ENCODE measurements at regions not wholly inside any gene's neighbourhood (a gene's known extent, or its start where the extent isn't known, plus 50 kb on each side); places are given as distances from the start of the nearest gene placed in this dataset.

DNA sequence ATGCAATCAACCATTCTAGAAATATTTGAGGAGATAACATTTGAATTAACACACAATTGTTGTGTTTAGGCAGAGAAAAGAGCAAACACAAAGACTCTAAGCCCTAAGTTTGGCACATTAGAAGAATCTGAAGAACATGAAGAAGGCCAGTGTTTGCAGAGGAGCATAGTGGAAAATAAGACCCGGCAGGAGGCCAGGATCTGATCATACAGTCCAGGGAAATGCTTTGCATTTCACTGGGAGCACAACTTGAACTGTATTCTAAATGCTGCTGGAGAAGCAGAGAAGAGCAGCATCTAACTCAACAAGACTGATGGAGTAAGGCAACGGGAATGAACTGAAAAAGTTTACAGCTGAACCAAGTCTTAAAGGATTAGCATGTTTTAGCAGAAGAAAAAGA lies 463.4 kb downstream of the ZNF608 start:
- DNase-seq (ENCODE audit: low spot score), result no peak

DNA sequence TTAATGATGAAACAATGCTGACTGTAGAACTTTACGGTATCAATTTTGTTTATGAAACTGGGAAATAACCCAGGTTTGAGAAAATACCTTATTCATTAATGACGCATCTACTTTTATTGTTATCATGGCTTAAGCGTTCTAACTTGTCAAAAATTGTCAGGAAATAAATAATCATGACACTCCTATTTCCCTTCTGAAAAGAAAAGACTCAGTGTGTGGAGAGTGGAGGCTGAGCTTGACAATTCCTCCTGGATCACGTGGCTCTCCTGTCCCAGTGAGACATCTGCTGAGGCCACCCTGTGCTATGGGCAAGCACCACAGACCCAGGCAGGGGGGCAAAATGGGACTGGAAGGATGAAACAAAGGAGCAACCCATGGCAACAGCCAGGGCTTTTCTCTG lies 466.4 kb downstream of the ZNF608 start:
- intact Hi-C loops (cut with DNase I), result no loop called here
- no peak for DNase-seq (ENCODE audit: low spot score)

More for the DNA sequence above, 463.4 kb downstream of the ZNF608 start:
- intact Hi-C loops (cut with DNase I), result no loop called here

DNA sequence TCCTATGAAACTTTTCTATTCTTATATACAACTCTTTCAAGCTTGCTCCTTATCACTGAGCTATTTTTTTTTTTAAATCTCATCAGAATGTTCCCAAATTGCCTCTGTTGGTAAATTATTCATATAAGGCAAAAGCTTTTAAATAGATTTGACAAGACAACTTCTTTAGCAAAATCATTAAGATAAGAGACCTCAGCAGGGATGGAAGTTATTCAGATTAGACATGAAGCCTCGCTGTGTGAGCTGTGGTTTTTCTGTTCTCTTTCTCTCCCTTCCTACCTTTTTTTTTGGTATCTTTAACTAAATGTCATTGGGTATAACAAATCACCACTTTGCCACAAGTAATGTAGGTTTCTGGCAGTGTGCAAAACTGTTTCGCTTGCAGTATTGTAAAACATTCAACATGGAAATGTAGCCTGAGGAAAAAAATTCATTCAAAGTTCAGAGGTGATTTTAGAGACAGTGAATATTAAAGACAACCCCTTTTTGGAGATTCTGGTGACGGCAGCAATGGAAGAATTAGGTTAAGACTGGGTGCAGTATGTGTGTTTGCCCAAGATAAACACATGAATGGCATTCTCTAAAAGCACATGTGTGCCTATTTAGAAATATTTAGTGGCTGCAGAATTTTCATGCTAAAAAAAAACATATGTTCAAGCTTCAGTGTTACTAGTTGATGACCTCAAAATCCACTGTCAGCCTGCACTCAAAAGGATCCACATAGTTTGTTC lies 467.1 kb downstream of the ZNF608 start:
- DNase-seq (ENCODE audit: low spot score), result no peak
- intact Hi-C loops (cut with DNase I), result no loop called here

DNA sequence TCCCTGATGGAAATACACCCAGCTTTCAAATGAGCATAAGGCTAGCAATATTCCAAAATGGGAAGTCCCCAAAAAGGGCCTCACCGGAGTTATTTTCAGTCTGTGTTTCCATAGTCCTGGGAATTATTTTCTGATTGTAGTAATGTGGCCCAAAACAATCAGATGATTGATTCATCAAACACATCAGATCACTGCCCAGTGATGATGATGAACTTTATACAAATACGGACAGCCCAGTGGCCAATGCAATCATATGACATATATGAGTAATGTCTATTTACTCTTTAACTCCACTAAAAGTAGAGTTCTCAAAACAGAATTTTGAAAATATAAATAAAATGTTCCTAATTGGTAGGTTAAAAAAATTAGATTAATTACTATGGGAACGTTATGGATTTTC lies 467.8 kb downstream of the ZNF608 start:
- intact Hi-C loops (cut with DNase I), result no loop called here
- DNase-seq (ENCODE audit: low spot score), result no peak

DNA sequence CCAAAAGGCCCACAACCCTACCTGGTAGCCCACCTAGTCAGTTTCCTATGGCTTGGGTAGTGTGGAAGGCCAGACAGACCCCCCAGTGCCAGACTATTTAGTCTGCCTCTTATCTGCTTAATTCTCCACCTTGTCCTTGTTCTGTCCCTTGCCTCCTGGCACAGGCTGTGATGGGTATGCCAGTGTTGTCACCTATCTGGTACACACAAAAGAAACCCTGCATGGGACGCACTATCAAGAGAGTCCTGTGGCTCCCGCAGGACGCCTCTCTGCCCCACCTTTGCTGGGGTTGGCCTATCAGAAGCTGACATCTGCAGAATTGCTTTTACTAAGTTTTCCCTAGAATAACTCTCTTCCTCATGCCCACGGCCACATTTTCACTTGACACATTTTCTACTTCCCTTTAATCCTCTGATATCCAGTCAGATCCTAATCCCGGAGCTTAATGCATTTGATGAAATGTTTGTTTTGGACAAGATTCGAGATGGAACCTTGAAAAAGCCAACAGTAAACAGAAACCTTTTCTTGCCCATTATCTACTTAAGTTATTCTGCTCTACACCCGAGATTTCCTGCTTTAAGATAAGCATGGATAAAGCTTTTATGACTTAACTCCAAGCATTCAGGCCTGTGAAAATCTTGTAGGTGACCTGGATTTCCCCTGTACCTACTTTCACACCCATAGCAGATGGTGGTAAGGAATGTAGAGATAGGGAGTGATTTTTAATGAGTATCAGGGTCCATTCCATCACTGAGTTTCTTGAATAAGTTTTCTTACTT lies 468.5 kb downstream of the ZNF608 start:
- no peak for DNase-seq (ENCODE audit: low spot score)
- intact Hi-C loops (cut with DNase I), result no loop called here

DNA sequence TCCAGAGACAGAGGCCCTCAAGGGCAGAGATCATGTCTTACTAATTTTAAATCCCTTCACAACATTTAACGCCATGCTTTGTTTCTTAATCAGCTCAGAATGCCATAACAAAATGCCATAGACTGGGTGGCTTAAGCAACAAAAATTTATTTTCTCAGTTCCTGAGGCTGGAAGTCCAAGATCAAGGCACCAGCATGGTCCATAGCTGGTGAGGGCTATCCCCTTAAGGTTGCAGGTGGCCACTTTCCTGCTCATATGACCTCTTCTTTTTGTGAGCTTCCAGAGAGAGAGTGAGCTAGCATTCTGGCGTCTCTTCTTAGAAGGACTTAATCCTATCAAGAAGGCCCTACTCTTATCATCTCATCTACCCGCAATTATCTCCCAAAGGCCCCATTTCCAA lies 470.3 kb downstream of the ZNF608 start:
- no peak for DNase-seq (ENCODE audit: low spot score)
- intact Hi-C loops (cut with DNase I), result no loop called here

DNA sequence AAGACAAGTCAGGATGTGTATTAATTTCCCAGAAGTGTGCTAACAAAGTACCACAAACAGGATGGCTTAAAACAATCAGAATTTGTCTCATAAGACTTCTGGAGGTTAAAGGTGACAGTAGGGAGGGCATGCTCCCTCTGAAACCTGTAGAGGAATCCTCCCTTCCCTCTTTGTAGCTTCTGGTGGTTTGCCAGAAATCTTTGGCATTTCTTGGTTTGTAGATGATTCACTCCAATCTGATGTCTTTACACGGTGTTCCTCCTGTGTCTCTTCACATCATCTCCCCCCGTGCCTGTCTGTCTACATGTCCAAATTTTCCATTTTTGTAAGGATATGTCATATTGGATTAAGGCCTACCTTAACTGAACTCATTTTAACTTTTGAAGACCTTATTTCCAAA lies 471.5 kb downstream of the ZNF608 start:
- DNase-seq (ENCODE audit: low spot score), result no peak
- intact Hi-C loops (cut with DNase I), result no loop called here

DNA sequence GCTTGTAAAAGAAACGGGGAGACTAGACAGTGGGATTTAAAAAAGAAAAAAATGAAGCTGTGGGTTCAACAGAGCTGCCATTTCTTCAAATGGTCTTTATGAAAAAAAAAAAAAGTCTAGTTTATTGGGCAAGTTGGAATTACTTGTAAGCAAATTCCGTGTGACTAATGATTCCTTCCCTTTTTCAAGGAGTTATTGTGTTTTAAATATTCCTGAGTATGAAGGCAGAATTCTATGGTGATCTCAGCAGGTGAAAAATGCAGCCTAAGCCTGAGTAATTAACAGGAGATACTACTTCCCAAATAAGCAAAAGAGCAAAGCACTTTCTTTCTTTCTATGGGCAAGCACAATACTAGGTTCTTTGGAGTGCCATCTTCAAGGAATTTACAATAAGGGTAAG lies 481.9 kb downstream of the ZNF608 start:
- intact Hi-C loops (cut with DNase I), result no loop called here
- DNase-seq (ENCODE audit: low spot score), result no peak

DNA sequence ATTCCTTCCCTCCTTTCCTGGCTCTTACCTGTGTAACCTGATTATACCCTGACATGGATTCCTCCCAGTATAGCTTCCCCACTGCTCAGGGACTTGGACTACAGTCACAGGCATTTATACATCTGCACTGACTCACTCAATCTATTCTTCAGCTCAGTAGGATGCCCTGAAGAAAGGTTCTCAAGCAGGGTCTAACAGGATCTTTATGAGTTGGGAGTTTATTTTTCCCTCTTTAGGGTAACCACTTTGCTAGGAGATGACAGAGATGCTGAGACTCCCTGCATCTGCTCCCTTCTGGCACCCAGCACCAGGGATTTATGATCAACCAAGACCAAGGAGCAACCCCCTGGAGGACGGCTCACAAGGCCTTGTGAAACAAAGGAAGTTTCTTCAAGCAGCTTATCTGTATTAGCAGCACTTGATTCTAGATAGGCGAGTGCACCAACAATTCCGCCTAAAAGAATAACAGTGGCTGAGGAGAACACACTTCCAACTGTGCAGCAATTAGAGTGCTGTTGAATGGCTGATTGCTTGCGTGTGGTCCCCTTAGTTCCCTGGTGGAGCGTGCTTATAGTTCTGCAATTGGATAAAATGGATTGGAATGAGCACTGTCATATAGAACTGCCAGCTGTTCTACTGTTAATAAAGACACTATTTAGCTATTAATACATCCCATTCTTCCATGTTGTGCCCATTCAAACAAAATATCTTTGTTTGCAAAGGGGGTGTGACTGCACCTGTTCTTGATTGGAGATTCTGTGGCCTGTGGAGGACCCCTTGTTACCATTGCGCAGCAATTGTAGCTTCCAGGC lies 482.6 kb downstream of the ZNF608 start:
- no peak for DNase-seq (ENCODE audit: low spot score)
- intact Hi-C loops (cut with DNase I), result no loop called here

DNA sequence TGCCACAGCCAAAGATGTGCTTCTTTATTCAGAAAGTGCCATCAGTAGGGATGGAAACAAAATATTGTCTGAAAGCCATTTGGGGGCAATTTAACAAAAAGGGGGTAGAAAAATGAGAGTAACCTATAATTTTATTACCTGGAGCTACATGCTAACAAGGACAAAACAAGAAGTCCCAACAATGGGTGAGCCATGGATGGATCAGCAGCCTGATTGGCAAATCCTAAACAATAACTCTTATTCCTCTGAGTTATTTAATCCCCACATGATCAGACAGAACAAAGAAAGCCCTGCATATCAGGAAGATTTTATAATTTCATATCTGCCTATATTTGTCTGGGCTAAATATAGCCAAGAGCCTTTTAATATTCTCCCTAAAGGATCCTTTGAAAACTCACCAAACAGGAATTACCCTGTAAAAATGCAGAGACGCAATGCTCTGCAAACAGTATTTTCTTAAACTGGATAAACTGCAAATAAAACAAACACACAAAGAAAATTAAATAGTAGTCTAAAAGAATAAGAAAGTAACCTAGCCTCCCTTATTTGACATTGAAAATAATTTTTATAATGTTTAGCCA lies 483.4 kb downstream of the ZNF608 start:
- intact Hi-C loops (cut with DNase I), result no loop called here
- DNase-seq (ENCODE audit: low spot score), result no peak

DNA sequence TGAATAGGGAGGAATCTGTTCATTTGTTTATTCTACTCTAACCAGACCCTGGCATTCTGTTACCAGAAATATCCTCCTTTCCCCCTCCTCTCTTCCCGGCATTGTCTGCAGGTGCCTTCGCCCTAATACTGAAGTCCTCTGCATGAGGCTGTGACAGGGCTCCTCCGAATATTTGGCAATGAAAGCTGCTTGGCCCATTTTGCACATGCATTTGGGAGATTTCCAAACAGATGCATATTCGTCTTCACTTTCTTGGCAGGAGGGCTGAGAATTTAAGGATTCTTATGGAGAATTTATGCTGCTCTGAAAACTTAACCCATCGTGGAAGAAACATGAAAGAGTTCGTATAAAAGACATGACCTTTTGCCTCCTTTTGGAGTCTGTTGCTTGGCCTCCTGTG lies 484.0 kb downstream of the ZNF608 start:
- DNase-seq (ENCODE audit: low spot score), result no peak
- intact Hi-C loops (cut with DNase I), result no loop called here

DNA sequence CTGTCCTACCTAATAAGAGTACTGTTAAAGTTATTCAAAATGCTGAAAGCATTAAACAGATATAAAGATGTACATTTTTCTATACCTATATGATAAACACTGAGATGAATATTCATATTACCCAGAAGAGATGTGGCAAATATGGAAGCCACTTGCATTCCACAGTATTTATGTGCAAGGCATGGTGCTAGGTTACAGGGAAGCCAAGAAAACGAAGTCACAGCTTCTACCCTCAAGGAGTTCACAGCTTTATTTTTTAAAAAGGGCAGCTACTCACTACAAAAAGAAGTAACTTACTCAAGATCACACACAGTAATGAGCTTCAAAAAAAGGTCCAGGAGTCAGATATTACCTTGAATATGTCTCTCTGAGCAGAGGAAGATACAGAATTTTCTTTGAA lies 484.6 kb downstream of the ZNF608 start:
- intact Hi-C loops (cut with DNase I), result no loop called here
- no peak for DNase-seq (ENCODE audit: low spot score)

DNA sequence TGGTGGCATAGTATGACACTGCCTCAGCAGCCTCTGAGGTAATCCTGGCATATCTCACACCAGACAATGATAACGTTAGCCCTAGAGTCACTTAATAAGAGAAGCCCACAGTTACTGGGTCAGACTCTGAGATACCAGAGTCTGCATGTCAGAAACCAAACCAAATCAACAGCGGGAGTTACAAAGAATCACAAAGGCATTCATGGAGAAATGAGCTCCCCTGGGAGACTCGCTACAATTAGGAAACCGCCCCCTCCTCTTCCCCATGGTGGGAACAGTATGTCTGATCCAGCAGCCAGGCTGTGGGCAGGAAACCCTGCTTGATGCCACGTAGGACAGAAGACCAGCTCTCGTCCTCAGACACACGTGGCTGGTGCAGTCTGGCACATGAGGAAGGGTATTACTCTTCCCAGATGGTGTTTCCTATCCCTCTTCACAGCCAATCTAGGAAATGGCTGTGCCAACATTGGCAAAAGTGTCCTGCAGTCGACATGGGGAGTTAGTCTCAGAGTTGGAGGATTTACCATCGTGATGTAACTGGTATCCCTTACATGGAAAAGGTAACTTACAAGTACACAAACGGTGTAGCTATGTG lies 485.4 kb downstream of the ZNF608 start:
- no peak for DNase-seq (ENCODE audit: low spot score)
- intact Hi-C loops (cut with DNase I), result no loop called here

DNA sequence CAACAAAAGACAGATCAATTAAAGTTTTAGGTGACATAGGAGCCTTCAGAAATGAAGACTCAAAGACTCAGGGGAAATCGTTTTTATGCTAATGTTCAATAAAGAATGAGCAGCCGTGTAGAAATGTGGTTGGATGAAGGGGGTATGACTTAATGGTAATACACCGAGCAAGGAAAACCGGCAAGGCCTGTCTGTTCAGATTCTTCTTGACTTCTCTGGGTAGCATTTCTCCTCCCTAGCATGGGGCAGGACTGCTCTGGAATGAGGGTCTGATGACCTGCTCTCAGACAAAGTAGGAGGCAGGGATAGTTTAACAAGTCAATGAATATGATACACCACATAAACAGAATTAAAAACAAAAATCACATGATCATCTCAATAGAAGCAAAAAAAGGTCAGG lies 487.4 kb downstream of the ZNF608 start:
- intact Hi-C loops (cut with DNase I), result no loop called here
- DNase-seq (ENCODE audit: low spot score), result no peak

DNA sequence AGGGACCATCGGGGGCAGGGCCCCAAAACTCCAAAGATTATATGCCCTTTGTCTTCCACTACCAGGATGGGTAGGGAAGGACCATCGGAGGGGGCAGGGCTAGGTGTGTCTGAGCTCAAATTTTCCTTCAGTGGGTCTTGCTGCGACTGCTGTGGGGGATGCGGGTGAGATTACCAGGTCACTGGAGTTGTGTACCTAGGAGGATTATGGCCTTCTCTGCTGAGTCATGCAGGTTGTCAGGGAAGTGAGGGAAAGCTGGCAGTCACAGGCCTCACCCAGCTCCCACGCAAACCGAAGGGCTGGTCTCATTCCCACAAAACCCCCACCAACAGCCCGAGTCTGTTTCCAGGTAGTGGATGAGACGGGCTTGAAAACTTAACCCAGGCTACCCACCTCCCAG lies 489.4 kb downstream of the ZNF608 start:
- DNase-seq (ENCODE audit: low spot score), result no peak
- intact Hi-C loops (cut with DNase I), result no loop called here

DNA sequence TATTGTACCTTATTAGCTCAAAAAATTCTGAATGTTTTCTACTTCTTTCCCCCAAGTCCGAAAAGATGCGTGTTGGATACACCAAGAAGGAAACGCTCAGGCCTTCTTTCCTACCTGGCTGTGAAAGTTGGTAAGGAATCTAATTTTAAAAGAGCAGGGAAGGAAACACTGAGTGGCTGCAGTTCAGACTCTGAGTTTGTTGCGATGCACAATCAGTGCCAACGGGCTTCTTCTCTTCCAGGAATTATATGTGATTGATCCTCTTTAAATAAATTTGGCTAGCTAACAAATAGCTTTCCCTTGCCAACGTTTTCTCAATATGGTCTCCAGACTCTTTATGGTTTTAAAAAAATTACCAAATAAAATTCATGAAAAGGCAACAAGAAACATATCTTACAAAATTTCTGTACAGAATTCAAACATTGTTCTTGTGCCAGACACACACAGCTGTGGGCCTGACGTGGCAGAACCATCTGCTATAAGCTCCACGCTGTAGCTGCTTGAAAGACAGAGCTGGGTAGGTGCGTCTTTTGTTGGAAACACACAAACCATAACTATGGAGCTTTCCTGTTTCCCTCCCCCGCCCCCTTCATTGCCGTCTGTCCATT lies 493.1 kb downstream of the ZNF608 start:
- DNase-seq (ENCODE audit: low spot score), result no peak
- intact Hi-C loops (cut with DNase I), result no loop called here

DNA sequence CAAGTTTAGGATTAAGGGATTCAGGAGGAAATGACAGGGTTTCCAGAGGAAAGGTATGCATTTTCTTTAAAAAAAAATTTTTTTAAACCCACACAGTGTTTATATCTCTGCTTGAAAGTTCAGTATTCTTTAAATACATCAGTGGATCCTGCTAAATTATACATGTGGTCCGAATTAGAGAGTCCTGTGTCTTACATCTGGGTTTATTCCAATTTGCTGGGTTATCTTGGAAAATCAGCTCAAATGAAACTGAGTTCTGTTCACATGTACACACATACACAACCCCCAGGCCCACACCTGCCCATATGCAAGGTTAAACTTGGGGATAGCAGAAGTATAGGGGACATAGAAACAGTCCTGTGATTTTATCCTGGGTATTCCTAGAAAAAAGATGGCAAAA lies 493.7 kb downstream of the ZNF608 start:
- no peak for DNase-seq (ENCODE audit: low spot score)
- intact Hi-C loops (cut with DNase I), result no loop called here

DNA sequence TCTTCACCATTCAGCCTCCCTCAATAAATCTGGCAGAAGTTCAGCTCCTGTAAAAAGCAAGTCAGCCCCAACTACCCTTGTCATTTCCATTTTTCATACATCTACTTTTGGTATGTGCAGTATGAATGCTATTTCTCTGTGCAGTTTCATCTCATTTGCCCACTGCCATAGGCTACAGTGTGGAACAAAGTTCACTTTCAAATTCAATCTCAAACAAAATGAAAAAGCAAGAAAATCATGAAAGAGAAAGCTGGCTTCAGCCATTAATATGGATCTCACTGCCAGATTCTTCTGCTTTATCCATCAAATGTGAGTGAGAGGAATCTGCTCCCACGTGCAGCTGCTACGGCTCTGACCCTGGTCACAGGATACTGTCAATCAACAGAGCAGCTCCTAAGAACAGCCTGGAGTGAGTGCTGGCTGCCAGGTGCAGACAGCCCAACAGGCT lies 494.2 kb downstream of the ZNF608 start:
- DNase-seq (ENCODE audit: low spot score), result no peak
- intact Hi-C loops (cut with DNase I), result no loop called here

DNA sequence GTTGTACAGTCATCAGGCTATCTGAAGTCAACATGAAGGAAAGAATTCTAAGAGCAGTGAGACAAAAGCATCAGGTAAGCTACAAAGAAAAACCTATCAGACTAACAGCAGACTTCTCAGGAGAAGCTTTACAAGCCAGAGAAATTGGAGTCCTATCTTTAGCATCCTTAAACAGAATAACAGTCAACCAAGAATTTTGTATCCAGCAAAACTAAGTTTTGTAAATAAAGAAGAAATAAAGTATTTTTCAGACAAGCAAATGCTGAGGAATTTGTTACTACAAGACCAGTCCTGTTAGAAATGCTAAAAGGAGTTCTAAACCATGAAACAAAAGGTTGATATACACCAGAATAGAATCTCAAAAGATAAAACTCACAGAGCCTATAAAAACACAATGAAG lies 501.2 kb downstream of the ZNF608 start:
- intact Hi-C loops (cut with DNase I), result no loop called here
- no peak for DNase-seq (ENCODE audit: low spot score)
